HepG2 (cell line): ENCODE measurements at regions not wholly inside any gene's neighbourhood (a gene's known extent, or its start where the extent isn't known, plus 50 kb on each side); places are given as distances from the start of the nearest gene placed in this dataset.

Experiments
- ATF1 ChIP-seq: IDR thresholded peaks from 2 replicates; pipeline ENCODE4 v1.6.1; 2016; ENCODE audit warnings: mild to moderate bottlenecking, control low read depth
- CREB1 ChIP-seq, 2 experiments: fragments of 450-650 bp in 1 of 2; IDR thresholded peaks; 2 replicates each; pipeline ENCODE4 v1.6.1; 2016 to 2017; ENCODE audit warnings: control low read depth in 1 of 2, mild to moderate bottlenecking in 1 of 2, missing compliant biosample characterization in 1 of 2, missing genetic modification characterization in 1 of 2
- CTCF ChIP-seq: sonication (generic); formaldehyde crosslinking; IDR thresholded peaks from 2 replicates; pipeline ENCODE4 v1.5.0; 2020; ENCODE audit warnings: mild to moderate bottlenecking, missing genetic modification reagents, moderate library complexity
- FOXJ3 ChIP-seq: sonication (generic); formaldehyde crosslinking; IDR thresholded peaks from 2 replicates; pipeline ENCODE4 v1.4.0; 2020; ENCODE audit warnings: missing genetic modification reagents, mild to moderate bottlenecking, borderline replicate concordance
- GLI4 ChIP-seq: sonication (generic); formaldehyde crosslinking; IDR thresholded peaks from 2 replicates; pipeline ENCODE4 v1.5.1; 2020; ENCODE audit warnings: missing genetic modification reagents, mild to moderate bottlenecking, moderate library complexity, borderline replicate concordance
- HMGXB4 ChIP-seq, 2 experiments: sonication (generic) in 1 of 2; formaldehyde crosslinking in 1 of 2; IDR thresholded peaks; 2 replicates each; pipeline versions ENCODE4 v1.4.0 to v1.6.1; 2018 to 2020; ENCODE audit warnings: missing genetic modification reagents in 2 of 2, borderline replicate concordance in 1 of 2, low read depth in 1 of 2, mild to moderate bottlenecking in 1 of 2, missing biosample characterization in 1 of 2
- HNRNPLL ChIP-seq: fragments of 200-400 bp; formaldehyde crosslinking; IDR thresholded peaks from 2 replicates; pipeline ENCODE4 v1.6.1; 2017; ENCODE audit warnings: mild to moderate bottlenecking, low read depth, low read length; ENCODE audit not compliant: poor library complexity, severe bottlenecking
- IRF2 ChIP-seq: IDR thresholded peaks from 2 replicates; pipeline ENCODE4 v1.6.1; 2018; ENCODE audit warnings: missing genetic modification reagents, missing compliant biosample characterization
- ZBTB14 ChIP-seq: sonication (generic); formaldehyde crosslinking; IDR thresholded peaks from 2 replicates; pipeline ENCODE4 v1.4.0; 2020; ENCODE audit warnings: missing genetic modification reagents
- ZNF629 ChIP-seq: sonication (generic); formaldehyde crosslinking; conservative IDR thresholded peaks from 2 replicates; pipeline ENCODE4 v1.5.0; 2020; ENCODE audit warnings: missing genetic modification reagents
- ZNF737 ChIP-seq: sonication (generic); formaldehyde crosslinking; IDR thresholded peaks from 2 replicates; pipeline ENCODE4 v1.5.0; 2020; ENCODE audit warnings: missing genetic modification reagents, mild to moderate bottlenecking, borderline replicate concordance

- TF ChIP-seq ATF1 (CRISPR knock-in tag) (no peak), GLI4 (no peak), HNRNPLL (no peak), IRF2 (CRISPR knock-in tag) (no peak), HMGXB4 (CRISPR knock-in tag; IDR thresholded peaks at IDR 0.05; ENCODE audit: borderline replicate concordance in 1 of 2, low read depth in 1 of 2) (no peak), FOXJ3 (CRISPR knock-in tag) (no peak), CREB1 (IDR thresholded peaks at IDR 0.05) (no peak), CREB1 (CRISPR knock-in tag; IDR thresholded peaks at IDR 0.05) (no peak), ZNF629 (CRISPR knock-in tag) (no peak), ZNF737 (no peak), CTCF (no peak), ZBTB14 (CRISPR knock-in tag) (no peak)
These were observed 250.1 kb upstream of the NOCT start for GRCh38 chr4:138765442-138765841.
